ENCODE measurements at regions not wholly inside any gene's neighbourhood (a gene's known extent, or its start where the extent isn't known, plus 50 kb on each side); places are given as distances from the start of the nearest gene placed in this dataset.

GRCh38 chr11:123362186-123362585 is 67.9 kb upstream of the GRAMD1B start:
- TF ChIP-seq GATA2 (IDR thresholded peaks at IDR 0.05; ENCODE audit: low read depth, low read length): no peak
- TF ChIP-seq GATA3 (IDR thresholded peaks at IDR 0.05; ENCODE audit: low read depth, low read length): no peak
